Brain pericyte (primary cell): ENCODE measurements at regions not wholly inside any gene's neighbourhood (a gene's known extent, or its start where the extent isn't known, plus 50 kb on each side); places are given as distances from the start of the nearest gene placed in this dataset.

Experiments used
- DNase-seq: peaks from one replicate; pipeline ENCODE4 v3.0.0-alpha.2; 2012; ENCODE audit warnings: low read depth, low spot score

GRCh38 chr12:97323154-97323553, 139.4 kb upstream of the RMST start:
- no peak for DNase-seq

GRCh38 chr12:97324471-97324870, 138.1 kb upstream of the RMST start:
- DNase-seq, result no peak

- DNase-seq, result no peak
These were observed 127.5 kb upstream of the RMST start for GRCh38 chr12:97335115-97335514.

GRCh38 chr12:97336900-97337751, 125.5 kb upstream of the RMST start:
- no peak for DNase-seq

GRCh38 chr12:97342130-97342529, 120.5 kb upstream of the RMST start:
- no peak for DNase-seq

GRCh38 chr12:97347956-97348355, 114.6 kb upstream of the RMST start:
- DNase-seq, result no peak

- DNase-seq, result no peak
These were observed 104.2 kb upstream of the RMST start for GRCh38 chr12:97358361-97358760.

- no peak for DNase-seq
These were observed 103.4 kb upstream of the RMST start for GRCh38 chr12:97359021-97359690.

- DNase-seq, result no peak
These were observed 98.9 kb upstream of the RMST start for GRCh38 chr12:97363693-97364092.

- DNase-seq, result no peak
These were observed 94.0 kb upstream of the RMST start for GRCh38 chr12:97368462-97369163.

- no peak for DNase-seq
These were observed 87.3 kb upstream of the RMST start for GRCh38 chr12:97375310-97375709.

- no peak for DNase-seq
These were observed 82.2 kb upstream of the RMST start for GRCh38 chr12:97380440-97380839.

- no peak for DNase-seq
These were observed 77.5 kb upstream of the RMST start for GRCh38 chr12:97385121-97385520.

- no peak for DNase-seq
These were observed 76.4 kb upstream of the RMST start for GRCh38 chr12:97386133-97386581.

- DNase-seq, result no peak
These were observed 74.8 kb upstream of the RMST start for GRCh38 chr12:97387844-97388243.

- DNase-seq, result no peak
These were observed 67.9 kb upstream of the RMST start for GRCh38 chr12:97394657-97395056.

GRCh38 chr12:97397008-97397407, 65.6 kb upstream of the RMST start:
- no peak for DNase-seq

GRCh38 chr12:97398704-97399103, 63.9 kb upstream of the RMST start:
- no peak for DNase-seq

GRCh38 chr12:97404093-97404492, 58.5 kb upstream of the RMST start:
- DNase-seq, result no peak

- no peak for DNase-seq
These were observed 58.1 kb upstream of the RMST start for GRCh38 chr12:97404543-97404942.

GRCh38 chr12:97408363-97408762, 54.2 kb upstream of the RMST start:
- DNase-seq, result no peak

GRCh38 chr12:97411341-97411740, 51.3 kb upstream of the RMST start:
- no peak for DNase-seq
